ENCODE measurements at regions not wholly inside any gene's neighbourhood (a gene's known extent, or its start where the extent isn't known, plus 50 kb on each side); places are given as distances from the start of the nearest gene placed in this dataset.

- Histone ChIP-seq H3K27ac (ENCODE audit: low read length) (no peak overlapping the region), H3K9ac (ENCODE audit: low read length in 2 of 2) (no peak overlapping the region), H3K4me3 (ENCODE audit: low read length in 2 of 2) (no peak overlapping the region), H3K36me3 (ENCODE audit: control insufficient read depth in 2 of 2, insufficient read depth in 2 of 2, low read length in 2 of 2) (no peaks in the 10 kb centered on the region), H3K9me3 (ENCODE audit: control insufficient read depth in 2 of 2, low read length in 2 of 2) (no peaks in the 10 kb centered on the region), H3K4me1 (ENCODE audit: control insufficient read depth, insufficient read depth, low read length) (no peaks in the 10 kb centered on the region), H3K27me3 (ENCODE audit: control insufficient read depth in 1 of 2, insufficient read depth in 2 of 2, low read length in 2 of 2) (no peaks in the 10 kb centered on the region)
Observed at GRCh38 chr2:234847639-234848038, 104.2 kb upstream of the SH3BP4 start.

DNA sequence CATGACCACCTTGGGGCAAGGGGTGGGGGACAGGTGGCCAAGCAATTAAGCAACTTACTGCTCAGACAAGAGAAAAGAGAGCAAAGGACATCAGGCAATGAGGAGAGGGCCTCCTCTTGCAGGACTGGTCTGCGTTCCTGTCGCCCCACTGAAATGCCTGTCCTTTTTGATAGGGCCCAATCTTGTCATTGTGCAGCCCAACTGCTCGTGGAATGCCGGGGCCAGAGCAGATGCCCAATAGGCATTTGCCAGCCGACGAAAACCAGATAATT is 104.5 kb upstream of the SH3BP4 start:
- no peaks in the 10 kb centered on the region for H3K36me3 ChIP-seq (ENCODE audit: control insufficient read depth in 2 of 2, insufficient read depth in 2 of 2, low read length in 2 of 2)
- no peak overlapping the region for H3K4me3 ChIP-seq (ENCODE audit: low read length in 2 of 2)
- no peak overlapping the region for H3K9ac ChIP-seq (ENCODE audit: low read length in 2 of 2)
- H3K4me1 ChIP-seq (ENCODE audit: control insufficient read depth, insufficient read depth, low read length), result no peaks in the 10 kb centered on the region
- no peaks in the 10 kb centered on the region for H3K9me3 ChIP-seq (ENCODE audit: control insufficient read depth in 2 of 2, low read length in 2 of 2)
- no peak overlapping the region for H3K27ac ChIP-seq (ENCODE audit: low read length)
- no peaks in the 10 kb centered on the region for H3K27me3 ChIP-seq (ENCODE audit: control insufficient read depth in 1 of 2, insufficient read depth in 2 of 2, low read length in 2 of 2)

DNA sequence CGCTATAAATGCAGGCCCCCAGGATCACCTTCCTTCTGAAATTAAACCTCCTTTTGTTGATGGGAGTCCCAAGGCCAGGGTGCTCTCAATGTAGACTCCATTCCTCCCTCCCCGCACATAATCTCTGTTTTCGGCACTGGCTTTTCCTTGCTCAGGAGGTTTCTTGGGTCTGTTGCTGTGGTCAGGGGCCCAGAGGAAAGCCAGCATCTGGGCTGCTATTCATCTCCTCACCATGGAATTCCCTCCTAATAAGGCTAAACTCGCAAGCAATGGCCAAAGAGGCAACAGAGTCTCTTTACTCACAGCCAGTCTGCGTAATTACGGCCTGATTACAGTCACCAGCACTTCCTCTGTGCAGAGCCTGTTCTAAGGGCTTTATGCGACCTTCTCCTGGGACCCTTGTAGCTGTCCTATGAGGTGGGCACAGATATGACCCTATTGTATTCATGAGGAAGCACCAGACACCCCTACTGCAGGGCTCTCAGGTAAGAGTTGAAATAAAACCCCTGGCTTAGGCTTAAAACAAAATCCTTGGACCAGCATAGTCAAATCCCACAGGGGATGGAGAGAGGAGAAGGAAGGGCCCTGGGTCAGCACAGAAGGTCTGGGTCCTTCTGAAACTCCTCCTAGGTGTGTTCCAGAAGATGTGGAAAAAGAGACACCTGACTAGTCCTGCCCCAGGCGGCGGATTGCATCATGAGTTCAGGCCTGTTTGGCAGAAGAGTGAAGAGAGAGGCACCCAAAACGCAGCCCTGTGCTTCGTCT is 105.0 kb upstream of the SH3BP4 start:
- H3K9me3 ChIP-seq (ENCODE audit: control insufficient read depth in 2 of 2, low read length in 2 of 2), result no peaks in the 10 kb centered on the region
- H3K27me3 ChIP-seq (ENCODE audit: control insufficient read depth in 1 of 2, insufficient read depth in 2 of 2, low read length in 2 of 2), result no peaks in the 10 kb centered on the region
- H3K4me3 ChIP-seq (ENCODE audit: low read length in 2 of 2), result no peak overlapping the region
- no peaks in the 10 kb centered on the region for H3K36me3 ChIP-seq (ENCODE audit: control insufficient read depth in 2 of 2, insufficient read depth in 2 of 2, low read length in 2 of 2)
- H3K9ac ChIP-seq (ENCODE audit: low read length in 2 of 2), result no peak overlapping the region
- H3K27ac ChIP-seq (ENCODE audit: low read length), result no peak overlapping the region
- H3K4me1 ChIP-seq (ENCODE audit: control insufficient read depth, insufficient read depth, low read length), result no peaks in the 10 kb centered on the region

GRCh38 chr2:234845602-234846590 is 105.9 kb upstream of the SH3BP4 start:
- H3K4me3 ChIP-seq (ENCODE audit: low read length in 2 of 2), result no peak overlapping the region
- H3K9ac ChIP-seq (ENCODE audit: low read length in 2 of 2), result no peak overlapping the region
- H3K4me1 ChIP-seq (ENCODE audit: control insufficient read depth, insufficient read depth, low read length), result peaks cover 2% of the 10 kb centered on the region
- H3K27ac ChIP-seq (ENCODE audit: low read length), result no peak overlapping the region
- no peaks in the 10 kb centered on the region for H3K27me3 ChIP-seq (ENCODE audit: control insufficient read depth in 1 of 2, insufficient read depth in 2 of 2, low read length in 2 of 2)
- H3K36me3 ChIP-seq (ENCODE audit: control insufficient read depth in 2 of 2, insufficient read depth in 2 of 2, low read length in 2 of 2), result no peaks in the 10 kb centered on the region
- no peaks in the 10 kb centered on the region for H3K9me3 ChIP-seq (ENCODE audit: control insufficient read depth in 2 of 2, low read length in 2 of 2)

GRCh38 chr2:234843411-234843810 is 108.4 kb upstream of the SH3BP4 start:
- no peaks in the 10 kb centered on the region for H3K27me3 ChIP-seq (ENCODE audit: control insufficient read depth in 1 of 2, insufficient read depth in 2 of 2, low read length in 2 of 2)

GRCh38 chr2:234842753-234843152 is 109.1 kb upstream of the SH3BP4 start:
- Histone ChIP-seq H3K36me3 (ENCODE audit: control insufficient read depth in 2 of 2, insufficient read depth in 2 of 2, low read length in 2 of 2) (no peaks in the 10 kb centered on the region), H3K27me3 (ENCODE audit: control insufficient read depth in 1 of 2, insufficient read depth in 2 of 2, low read length in 2 of 2) (no peaks in the 10 kb centered on the region), H3K27ac (ENCODE audit: low read length) (no peak overlapping the region), H3K9ac (ENCODE audit: low read length in 2 of 2) (no peak overlapping the region), H3K4me1 (ENCODE audit: control insufficient read depth, insufficient read depth, low read length) (peaks cover 10% of the 10 kb centered on the region), H3K4me3 (ENCODE audit: low read length in 2 of 2) (no peak overlapping the region), H3K9me3 (ENCODE audit: control insufficient read depth in 2 of 2, low read length in 2 of 2) (no peaks in the 10 kb centered on the region)

More at GRCh38 chr2:234843411-234843810, 108.4 kb upstream of the SH3BP4 start:
- H3K9ac ChIP-seq (ENCODE audit: low read length in 2 of 2), result no peak overlapping the region
- peaks cover 10% of the 10 kb centered on the region for H3K4me1 ChIP-seq (ENCODE audit: control insufficient read depth, insufficient read depth, low read length)
- H3K9me3 ChIP-seq (ENCODE audit: control insufficient read depth in 2 of 2, low read length in 2 of 2), result no peaks in the 10 kb centered on the region
- no peak overlapping the region for H3K4me3 ChIP-seq (ENCODE audit: low read length in 2 of 2)
- H3K36me3 ChIP-seq (ENCODE audit: control insufficient read depth in 2 of 2, insufficient read depth in 2 of 2, low read length in 2 of 2), result no peaks in the 10 kb centered on the region
- H3K27ac ChIP-seq (ENCODE audit: low read length), result no peak overlapping the region

DNA sequence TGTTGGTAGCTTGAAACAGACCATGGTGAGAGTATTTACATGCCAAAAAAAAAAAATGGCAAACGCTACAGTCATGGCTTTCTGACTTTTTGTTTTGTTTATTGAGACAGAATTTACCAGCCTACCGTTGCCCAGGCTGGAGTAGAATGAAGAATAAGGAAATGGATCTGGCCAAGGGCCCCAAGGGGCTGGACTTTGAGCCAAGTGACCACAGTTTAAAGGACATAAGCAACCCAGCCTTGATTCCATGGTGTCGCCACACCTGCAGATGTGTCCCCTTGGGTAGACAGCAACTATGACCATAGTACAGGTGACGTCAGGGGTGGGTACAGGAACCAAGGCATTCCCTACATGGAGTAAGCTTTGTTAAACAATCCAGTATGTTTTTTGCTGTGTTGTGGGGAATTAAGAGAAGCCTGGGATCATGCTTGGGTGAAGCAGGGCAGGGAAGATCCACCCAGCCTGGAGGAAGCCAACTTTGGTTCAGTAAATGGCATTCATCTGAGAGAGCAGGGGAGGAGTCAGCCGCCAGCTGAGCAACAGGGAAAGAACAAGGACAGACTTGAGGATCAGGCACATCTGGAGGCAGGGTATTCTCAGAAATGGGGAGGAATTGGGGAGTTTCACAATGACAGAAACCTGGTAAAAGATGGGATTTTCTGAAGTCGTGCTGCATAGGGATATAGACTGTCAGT is 110.3 kb upstream of the SH3BP4 start:
- Histone ChIP-seq H3K9me3 (ENCODE audit: control insufficient read depth in 2 of 2, low read length in 2 of 2) (no peaks in the 10 kb centered on the region), H3K36me3 (ENCODE audit: control insufficient read depth in 2 of 2, insufficient read depth in 2 of 2, low read length in 2 of 2) (no peaks in the 10 kb centered on the region), H3K4me1 (ENCODE audit: control insufficient read depth, insufficient read depth, low read length) (peaks cover 10% of the 10 kb centered on the region), H3K4me3 (ENCODE audit: low read length in 2 of 2) (no peak overlapping the region), H3K27me3 (ENCODE audit: control insufficient read depth in 1 of 2, insufficient read depth in 2 of 2, low read length in 2 of 2) (no peaks in the 10 kb centered on the region), H3K9ac (ENCODE audit: low read length in 2 of 2) (no peak overlapping the region), H3K27ac (ENCODE audit: low read length) (no peak overlapping the region)

GRCh38 chr2:234840336-234840735 is 111.5 kb upstream of the SH3BP4 start:
- Histone ChIP-seq H3K9me3 (ENCODE audit: control insufficient read depth in 2 of 2, low read length in 2 of 2) (no peaks in the 10 kb centered on the region), H3K4me1 (ENCODE audit: control insufficient read depth, insufficient read depth, low read length) (peaks cover 10% of the 10 kb centered on the region), H3K9ac (ENCODE audit: low read length in 2 of 2) (no peak overlapping the region), H3K4me3 (ENCODE audit: low read length in 2 of 2) (no peak overlapping the region), H3K36me3 (ENCODE audit: control insufficient read depth in 2 of 2, insufficient read depth in 2 of 2, low read length in 2 of 2) (no peaks in the 10 kb centered on the region), H3K27me3 (ENCODE audit: control insufficient read depth in 1 of 2, insufficient read depth in 2 of 2, low read length in 2 of 2) (no peaks in the 10 kb centered on the region), H3K27ac (ENCODE audit: low read length) (no peak overlapping the region)

DNA sequence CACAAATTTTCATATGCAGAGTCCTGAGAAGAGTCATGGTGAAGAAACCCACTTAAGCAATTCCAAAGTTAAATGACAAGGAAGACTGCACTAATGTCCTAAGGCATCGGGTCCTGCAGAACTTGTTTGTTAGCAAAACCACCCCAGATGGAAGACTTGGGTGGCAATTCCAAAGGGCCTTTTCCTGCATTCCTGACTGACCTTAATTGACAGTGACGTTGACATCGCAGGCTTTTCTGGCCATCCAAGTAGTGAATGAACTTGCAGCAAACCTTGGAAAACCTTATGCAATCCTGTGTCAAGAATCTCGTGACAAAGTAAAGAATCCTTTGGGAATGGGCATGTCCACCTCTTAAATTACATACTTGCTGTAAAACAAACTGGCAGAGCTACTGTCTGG is 112.5 kb upstream of the SH3BP4 start:
- Histone ChIP-seq H3K4me1 (ENCODE audit: control insufficient read depth, insufficient read depth, low read length) (peaks cover 10% of the 10 kb centered on the region), H3K27ac (ENCODE audit: low read length) (no peak overlapping the region), H3K9me3 (ENCODE audit: control insufficient read depth in 2 of 2, low read length in 2 of 2) (no peaks in the 10 kb centered on the region), H3K27me3 (ENCODE audit: control insufficient read depth in 1 of 2, insufficient read depth in 2 of 2, low read length in 2 of 2) (no peaks in the 10 kb centered on the region), H3K9ac (ENCODE audit: low read length in 2 of 2) (no peak overlapping the region), H3K36me3 (ENCODE audit: control insufficient read depth in 2 of 2, insufficient read depth in 2 of 2, low read length in 2 of 2) (no peaks in the 10 kb centered on the region), H3K4me3 (ENCODE audit: low read length in 2 of 2) (no peak overlapping the region)

GRCh38 chr2:234836271-234836670 is 115.5 kb upstream of the SH3BP4 start:
- Histone ChIP-seq H3K27me3 (ENCODE audit: control insufficient read depth in 1 of 2, insufficient read depth in 2 of 2, low read length in 2 of 2) (no peaks in the 10 kb centered on the region), H3K4me3 (ENCODE audit: low read length in 2 of 2) (no peak overlapping the region), H3K9ac (ENCODE audit: low read length in 2 of 2) (no peak overlapping the region), H3K4me1 (ENCODE audit: control insufficient read depth, insufficient read depth, low read length) (peaks cover 8% of the 10 kb centered on the region), H3K9me3 (ENCODE audit: control insufficient read depth in 2 of 2, low read length in 2 of 2) (no peaks in the 10 kb centered on the region), H3K36me3 (ENCODE audit: control insufficient read depth in 2 of 2, insufficient read depth in 2 of 2, low read length in 2 of 2) (no peaks in the 10 kb centered on the region), H3K27ac (ENCODE audit: low read length) (no peak overlapping the region)

Data from stomach smooth muscle (tissue), 2 donors.